ENCODE measurements at regions not wholly inside any gene's neighbourhood (a gene's known extent, or its start where the extent isn't known, plus 50 kb on each side); places are given as distances from the start of the nearest gene placed in this dataset.

DNA sequence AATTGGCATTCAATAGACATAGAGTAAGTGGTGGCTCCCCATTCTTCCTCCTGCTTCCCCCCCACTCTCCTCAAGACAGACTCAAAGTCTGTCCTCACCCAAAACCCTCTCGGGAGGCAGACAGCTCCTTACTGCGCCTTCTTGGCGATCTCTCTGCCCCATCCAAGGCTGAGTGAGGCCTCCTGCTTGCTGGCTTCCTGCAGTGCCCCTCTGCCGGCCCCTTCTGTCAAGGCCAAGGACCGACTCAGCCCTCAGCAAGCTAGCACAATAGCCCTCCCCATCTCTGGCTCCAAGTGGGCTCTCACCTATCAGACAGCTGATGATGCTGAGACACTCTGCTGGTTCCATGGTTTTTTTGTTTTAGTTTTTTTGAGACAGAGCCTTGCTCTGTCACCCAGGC lies 62.5 kb upstream of the DLK1 start:
- TF ChIP-seq POLR2A (IDR thresholded peaks at IDR 0.05) = no peak
- TF ChIP-seq, protein P1, sequence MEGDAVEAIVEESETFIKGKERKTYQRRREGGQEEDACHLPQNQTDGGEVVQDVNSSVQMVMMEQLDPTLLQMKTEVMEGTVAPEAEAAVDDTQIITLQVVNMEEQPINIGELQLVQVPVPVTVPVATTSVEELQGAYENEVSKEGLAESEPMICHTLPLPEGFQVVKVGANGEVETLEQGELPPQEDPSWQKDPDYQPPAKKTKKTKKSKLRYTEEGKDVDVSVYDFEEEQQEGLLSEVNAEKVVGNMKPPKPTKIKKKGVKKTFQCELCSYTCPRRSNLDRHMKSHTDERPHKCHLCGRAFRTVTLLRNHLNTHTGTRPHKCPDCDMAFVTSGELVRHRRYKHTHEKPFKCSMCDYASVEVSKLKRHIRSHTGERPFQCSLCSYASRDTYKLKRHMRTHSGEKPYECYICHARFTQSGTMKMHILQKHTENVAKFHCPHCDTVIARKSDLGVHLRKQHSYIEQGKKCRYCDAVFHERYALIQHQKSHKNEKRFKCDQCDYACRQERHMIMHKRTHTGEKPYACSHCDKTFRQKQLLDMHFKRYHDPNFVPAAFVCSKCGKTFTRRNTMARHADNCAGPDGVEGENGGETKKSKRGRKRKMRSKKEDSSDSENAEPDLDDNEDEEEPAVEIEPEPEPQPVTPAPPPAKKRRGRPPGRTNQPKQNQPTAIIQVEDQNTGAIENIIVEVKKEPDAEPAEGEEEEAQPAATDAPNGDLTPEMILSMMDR (IDR thresholded peaks at IDR 0.05) = no peak

Measured in stomach (tissue), 4 donors.